ENCODE measurements at regions not wholly inside any gene's neighbourhood (a gene's known extent, or its start where the extent isn't known, plus 50 kb on each side); places are given as distances from the start of the nearest gene placed in this dataset.

DNA sequence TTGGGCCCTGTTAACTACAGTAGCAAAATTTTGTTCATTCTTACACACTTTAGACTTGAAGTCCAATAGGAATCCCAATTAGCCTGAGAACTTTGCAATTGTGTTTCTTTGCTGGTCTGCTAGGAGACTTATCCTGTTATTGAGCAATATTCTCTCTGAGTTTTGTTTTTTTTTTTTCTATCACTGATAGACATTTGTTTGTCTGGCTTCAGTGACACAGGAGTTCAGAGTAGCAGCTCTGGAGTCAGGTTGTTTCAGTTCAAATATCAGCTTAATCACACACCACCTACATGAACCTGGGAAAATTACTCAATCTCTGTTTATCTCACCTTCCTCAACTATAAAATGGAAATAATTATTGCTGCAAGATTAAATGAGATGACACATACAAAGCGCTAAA lies 360.2 kb upstream of the POU3F3 start:
- H3K4me3 Mint-ChIP-seq = no peak overlapping the region
- Histone ChIP-seq H2BK5ac (ENCODE audit: insufficient read length, low read length) (no peak overlapping the region), H2BK120ac (ENCODE audit: low read depth, low read length, poor library complexity, severe bottlenecking) (no peak overlapping the region), H2BK15ac (ENCODE audit: low read depth, low read length) (no peak overlapping the region), H3K9me3 (ENCODE audit: control insufficient read depth, low read depth, low read length) (no peaks in the 10 kb centered on the region), H4K91ac (ENCODE audit: insufficient read length, low read depth, low read length) (no peak overlapping the region), H3K56ac (ENCODE audit: insufficient read length, low read depth, low read length) (no peak overlapping the region), H4K20me1 (ENCODE audit: control insufficient read depth, insufficient read depth, insufficient read length) (no peaks in the 10 kb centered on the region), H3K79me1 (ENCODE audit: insufficient read depth, low read depth, low read length, poor library complexity, severe bottlenecking) (no peaks in the 10 kb centered on the region), H3K14ac (ENCODE audit: insufficient read depth, low read length) (no peak overlapping the region), H3K27me3 (ENCODE audit: insufficient read depth, low read length) (no peaks in the 10 kb centered on the region), H3K18ac (ENCODE audit: insufficient read length, low read depth, low read length) (no peak overlapping the region), H3K4ac (ENCODE audit: low read depth, low read length) (no peak overlapping the region), H3K23me2 (ENCODE audit: insufficient read length, low read depth, low read length, poor library complexity, severe bottlenecking) (no peaks in the 10 kb centered on the region), H3K4me2 (ENCODE audit: insufficient read depth, insufficient read length, low read length) (no peak overlapping the region), H4K8ac (replicated peaks; ENCODE audit: insufficient read length, low read depth, low read length) (no peak overlapping the region), H4K5ac (ENCODE audit: insufficient read length, low read depth, low read length) (no peak overlapping the region), H3T11ph (ENCODE audit: low read length) (no peak overlapping the region), H2BK20ac (ENCODE audit: low read depth, low read length, poor library complexity, severe bottlenecking) (no peak overlapping the region), H2AFZ (ENCODE audit: low read length) (no peak overlapping the region), H3K79me2 (ENCODE audit: insufficient read depth, low read length) (no peaks in the 10 kb centered on the region), H3K4me1 (ENCODE audit: insufficient read depth, low read length) (no peaks in the 10 kb centered on the region), H3K23ac (ENCODE audit: insufficient read length, low read depth, low read length) (no peak overlapping the region), H3K27ac (ENCODE audit: insufficient read length, low read depth, low read length) (no peak overlapping the region), H3K9ac (ENCODE audit: extremely low read depth, insufficient read length, low read length) (no peak overlapping the region), H2BK12ac (ENCODE audit: insufficient read length, low read depth, low read length) (no peak overlapping the region), H2AK5ac (ENCODE audit: insufficient read length, low read length) (no peak overlapping the region)
- no peaks in the 10 kb centered on the region for H3K27me3 Mint-ChIP-seq (ENCODE audit: low read depth)
- DNase-seq = no peak
- TF ChIP-seq, protein P1, sequence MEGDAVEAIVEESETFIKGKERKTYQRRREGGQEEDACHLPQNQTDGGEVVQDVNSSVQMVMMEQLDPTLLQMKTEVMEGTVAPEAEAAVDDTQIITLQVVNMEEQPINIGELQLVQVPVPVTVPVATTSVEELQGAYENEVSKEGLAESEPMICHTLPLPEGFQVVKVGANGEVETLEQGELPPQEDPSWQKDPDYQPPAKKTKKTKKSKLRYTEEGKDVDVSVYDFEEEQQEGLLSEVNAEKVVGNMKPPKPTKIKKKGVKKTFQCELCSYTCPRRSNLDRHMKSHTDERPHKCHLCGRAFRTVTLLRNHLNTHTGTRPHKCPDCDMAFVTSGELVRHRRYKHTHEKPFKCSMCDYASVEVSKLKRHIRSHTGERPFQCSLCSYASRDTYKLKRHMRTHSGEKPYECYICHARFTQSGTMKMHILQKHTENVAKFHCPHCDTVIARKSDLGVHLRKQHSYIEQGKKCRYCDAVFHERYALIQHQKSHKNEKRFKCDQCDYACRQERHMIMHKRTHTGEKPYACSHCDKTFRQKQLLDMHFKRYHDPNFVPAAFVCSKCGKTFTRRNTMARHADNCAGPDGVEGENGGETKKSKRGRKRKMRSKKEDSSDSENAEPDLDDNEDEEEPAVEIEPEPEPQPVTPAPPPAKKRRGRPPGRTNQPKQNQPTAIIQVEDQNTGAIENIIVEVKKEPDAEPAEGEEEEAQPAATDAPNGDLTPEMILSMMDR (conservative IDR thresholded peaks at IDR 0.05) = no peak
- H3K27ac Mint-ChIP-seq = no peak overlapping the region; a peak in 1 of 7 replicates
- no CpG with 5 or more reads among the region's 1 CpG for WGBS (ENCODE audit: extremely low coverage, insufficient read length, low lambda C conversion rate)
- no peaks in the 10 kb centered on the region for H3K36me3 Mint-ChIP-seq (ENCODE audit: insufficient read depth in 1 of 3, low read depth in 3 of 3)
- H3K4me1 Mint-ChIP-seq = peaks cover 6% of the 10 kb centered on the region in 2 experiments
- no peaks in the 10 kb centered on the region for H3K9me3 Mint-ChIP-seq

Measured in H9 (cell line).